GM19395 (cell line): ENCODE measurements at regions not wholly inside any gene's neighbourhood (a gene's known extent, or its start where the extent isn't known, plus 50 kb on each side); places are given as distances from the start of the nearest gene placed in this dataset.

Experiments used
- ATAC-seq: cut with Tn5 transposase; IDR thresholded peaks from one replicate; pipeline ENCODE4 v1.9.1; 2021; ENCODE audit warnings: mild to moderate bottlenecking, moderate library complexity; ENCODE audit not compliant: unreplicated experiment

DNA sequence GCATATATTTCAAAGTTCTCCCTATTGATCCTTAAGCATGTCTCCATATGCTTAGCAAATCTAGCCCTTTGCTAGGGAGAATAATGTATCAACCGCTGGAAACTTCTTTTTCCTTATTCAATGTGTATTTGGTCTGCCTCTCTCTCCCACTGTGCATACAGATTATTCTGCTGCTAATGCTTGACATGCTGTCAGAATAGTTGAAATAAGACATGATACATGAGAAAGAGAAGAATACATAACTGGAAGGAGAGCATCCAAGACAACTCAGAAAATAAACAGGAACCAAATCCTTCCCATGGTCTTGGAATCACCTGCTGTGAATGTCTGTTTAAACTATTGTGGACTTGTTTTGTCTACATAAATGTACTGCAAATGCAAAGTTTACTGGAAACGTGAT is 1103.0 kb downstream of the EFNB2 start:
- no peak for ATAC-seq

DNA sequence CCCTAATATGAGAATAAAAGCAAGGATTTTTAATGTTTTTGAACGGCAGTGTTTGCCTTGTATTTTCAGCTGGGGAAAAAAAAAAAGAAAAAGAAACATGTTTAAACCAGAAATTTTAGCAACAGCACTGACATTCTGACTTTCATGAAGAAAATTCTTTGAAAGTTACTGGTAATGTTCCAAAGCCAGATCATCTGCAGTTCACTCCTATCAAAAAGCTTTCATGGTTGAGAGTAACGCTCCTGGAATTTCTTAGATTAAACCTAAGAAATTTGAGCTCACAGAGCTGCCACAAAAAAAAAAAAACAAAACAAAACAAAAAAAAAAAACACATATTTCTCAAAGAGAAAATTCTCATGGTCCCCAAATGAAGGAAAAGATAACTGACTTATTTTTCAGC is 1106.7 kb downstream of the EFNB2 start:
- no peak for ATAC-seq

DNA sequence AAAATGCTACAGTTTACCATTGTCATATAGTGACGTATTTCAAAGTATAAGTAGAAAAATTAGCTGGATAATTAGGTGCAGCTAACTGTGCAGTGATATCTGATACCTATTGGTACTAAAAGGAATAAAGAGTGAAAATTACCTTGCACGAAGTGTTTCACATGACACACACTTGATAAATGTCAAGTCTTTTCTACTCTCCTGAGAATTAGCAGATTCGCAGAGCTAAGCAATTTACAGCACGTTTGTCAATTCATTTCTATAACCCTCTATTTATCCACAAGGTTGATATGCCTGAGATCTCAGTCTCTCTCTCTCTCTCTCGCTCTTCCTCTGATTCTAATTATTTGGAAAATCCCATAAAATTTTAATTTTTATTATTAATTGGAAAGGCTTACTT is 1109.0 kb downstream of the EFNB2 start:
- ATAC-seq: no peak

DNA sequence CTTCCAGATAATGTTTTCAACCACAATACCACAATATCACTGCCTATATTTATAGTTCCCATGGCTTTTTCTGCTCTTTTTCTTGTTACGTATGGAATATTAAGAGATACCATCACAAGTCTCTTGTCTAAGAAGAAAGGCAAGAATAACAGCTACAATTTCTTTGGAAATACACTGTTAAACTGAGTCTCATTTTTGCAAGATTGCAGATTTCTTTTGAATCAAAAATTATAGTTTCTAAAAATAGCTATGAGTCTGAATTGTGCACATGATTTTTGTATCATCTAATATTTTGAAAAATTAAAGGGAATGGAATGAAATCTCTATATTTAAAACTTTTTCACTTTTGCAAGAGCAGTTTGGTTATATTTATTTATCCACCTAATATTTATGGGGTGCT is 1120.8 kb downstream of the EFNB2 start:
- no peak for ATAC-seq

DNA sequence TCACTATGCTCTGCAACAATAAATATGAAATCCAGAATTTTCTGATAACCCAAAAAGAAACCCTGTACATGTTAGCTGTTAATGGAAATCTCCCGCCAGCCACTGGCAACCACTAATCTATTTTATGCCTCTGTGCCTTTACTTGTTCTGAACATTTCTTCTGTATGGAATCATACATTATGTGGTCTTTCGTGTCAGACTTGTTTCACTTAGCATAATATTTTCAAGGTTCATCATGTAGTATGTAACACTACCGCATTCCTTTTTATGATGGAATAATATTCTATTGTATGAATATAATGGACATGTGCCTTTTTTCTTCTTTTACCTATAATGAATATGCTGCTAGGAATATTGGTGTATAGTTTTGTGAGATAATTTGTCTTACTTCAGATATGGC is 1123.3 kb downstream of the EFNB2 start:
- ATAC-seq: no peak

DNA sequence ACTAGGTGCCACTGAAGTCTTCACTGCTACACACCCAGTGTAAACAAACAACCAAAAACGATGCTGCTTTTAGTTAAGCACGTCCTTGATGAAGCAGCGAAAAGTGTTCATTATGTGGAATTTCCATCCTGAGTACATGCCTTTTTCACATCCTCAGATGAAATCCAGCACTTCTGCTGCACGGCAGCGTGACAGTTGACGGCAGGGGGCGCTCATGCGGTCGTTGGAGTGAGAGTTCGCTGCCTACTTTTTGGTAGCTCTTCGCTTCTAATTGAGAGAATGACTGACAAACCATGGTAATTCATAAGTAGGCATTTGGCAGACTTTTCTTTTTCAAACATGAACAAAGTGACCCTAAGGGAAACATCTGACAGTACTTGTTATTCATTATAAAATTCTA is 1124.9 kb downstream of the EFNB2 start:
- no peak for ATAC-seq

DNA sequence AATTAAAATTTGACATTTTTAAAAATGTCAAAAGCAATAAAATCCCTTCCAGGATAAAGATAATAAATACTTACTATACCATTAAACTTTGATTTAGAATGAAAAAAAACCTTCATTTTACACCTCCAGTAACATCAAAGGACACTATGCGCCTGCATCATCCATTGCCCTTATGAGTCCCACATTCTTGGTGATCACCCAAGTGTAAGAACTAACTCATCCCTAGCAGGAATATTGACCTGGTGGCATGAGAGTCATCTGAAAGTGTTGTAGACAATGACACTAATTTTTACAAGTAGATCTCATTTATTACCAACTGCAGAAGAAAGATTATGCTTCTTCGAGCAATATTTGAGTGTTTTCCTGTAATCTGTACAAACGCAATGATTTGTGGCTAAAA is 1128.9 kb downstream of the EFNB2 start:
- ATAC-seq: no peak

DNA sequence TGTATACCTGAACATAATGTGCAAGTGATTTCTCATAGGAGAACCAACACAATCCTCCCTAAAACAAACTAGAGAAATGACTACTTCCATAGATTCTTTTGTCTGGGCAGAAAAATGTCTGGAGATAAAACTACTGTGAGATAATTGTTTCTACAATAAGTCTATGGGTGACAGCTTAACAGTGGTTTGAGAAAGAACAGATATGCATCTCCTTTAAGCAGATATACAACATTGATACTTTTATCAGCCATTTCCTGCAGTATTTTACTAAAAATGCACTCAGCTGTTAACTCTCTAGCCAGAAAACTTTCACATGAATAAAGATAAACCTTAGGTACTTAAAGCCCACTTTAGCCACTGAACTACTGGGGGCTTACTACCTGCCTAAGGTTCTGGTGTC is 1132.4 kb downstream of the EFNB2 start:
- ATAC-seq: no peak

DNA sequence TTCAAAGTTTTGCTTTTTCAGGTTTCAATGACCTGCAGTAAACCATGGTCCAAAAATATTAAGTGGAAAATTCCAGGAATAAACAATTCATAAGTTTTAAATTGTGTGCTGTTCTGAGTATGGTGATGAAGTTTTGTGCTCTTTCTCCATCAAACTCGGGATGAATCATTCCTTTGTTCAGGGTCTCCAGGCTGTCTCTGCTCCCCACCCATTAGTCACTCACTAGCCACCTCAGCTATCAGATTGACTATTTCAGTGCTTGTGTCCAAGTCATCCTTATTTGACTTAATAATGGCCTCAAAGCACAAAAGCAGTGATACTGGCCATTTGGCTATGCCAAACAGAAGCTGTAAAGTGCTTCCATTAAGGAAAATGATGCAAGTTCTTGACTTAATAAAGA is 1140.4 kb downstream of the EFNB2 start:
- no peak for ATAC-seq

DNA sequence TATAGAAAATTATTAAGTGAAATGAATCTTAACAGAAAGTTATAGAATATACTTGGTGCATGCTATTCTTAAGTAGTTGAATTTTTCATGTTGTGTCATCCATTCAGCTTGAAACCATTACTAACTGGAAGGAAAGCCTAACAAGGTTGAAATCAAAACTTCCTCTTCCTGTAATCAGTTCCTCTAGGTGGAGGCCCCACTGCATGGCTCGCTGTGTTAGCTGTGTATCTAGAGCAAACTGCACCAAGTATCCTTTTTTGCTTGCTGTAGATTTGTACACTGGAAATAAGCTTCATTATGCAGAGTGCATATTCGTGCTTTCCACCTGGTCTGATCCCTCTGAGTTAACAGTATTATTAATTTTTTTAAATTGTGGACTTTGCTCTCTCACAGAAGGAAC is 1146.1 kb downstream of the EFNB2 start:
- no peak for ATAC-seq

DNA sequence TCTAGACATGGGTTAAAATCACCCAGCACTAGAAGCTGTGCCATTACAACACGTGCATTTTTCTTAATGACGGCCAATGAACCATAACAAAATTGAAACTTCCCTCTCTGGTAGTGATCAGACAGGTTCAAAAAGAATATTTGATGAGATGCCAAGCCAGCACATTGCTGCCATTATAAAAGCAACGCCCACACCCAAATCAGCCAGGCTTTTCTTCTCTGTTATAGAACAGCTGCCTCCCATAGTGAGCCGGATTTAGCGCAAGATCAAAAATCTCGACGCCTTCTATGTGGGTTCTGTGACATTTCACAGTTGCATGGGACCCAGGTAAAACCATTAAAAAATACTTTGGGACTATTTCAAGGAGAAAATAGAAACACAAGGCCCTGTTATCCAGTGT is 1158.0 kb downstream of the EFNB2 start:
- ATAC-seq: no peak

DNA sequence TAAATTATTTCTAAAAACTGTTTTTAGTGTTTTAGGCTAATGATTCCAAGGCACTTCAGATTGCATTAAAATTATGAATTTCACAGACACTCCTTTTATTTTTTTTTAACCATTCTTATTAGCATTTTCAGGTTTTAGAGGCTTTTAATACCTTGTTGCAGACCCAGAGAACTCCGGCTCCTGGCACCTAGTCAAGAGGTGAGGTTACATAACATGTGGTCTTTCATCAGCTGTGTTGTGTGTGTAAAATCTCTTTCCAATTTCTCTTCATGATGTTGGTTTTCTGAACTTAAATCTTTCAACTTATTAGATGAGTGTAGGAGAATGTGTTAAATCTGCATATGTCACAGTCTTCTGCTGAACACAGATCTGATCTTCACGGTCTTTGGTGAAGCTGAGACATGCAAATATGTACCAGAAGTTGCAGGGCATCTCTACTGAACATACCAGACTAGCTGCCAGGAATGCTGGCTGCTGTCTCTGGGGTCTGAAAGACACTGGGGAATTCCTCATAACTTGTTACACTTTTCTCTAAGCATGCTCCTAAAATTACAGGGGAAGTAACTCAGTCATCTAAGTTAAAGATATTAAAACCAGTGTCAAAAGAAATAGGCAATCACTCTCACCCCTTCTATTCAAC is 1165.3 kb downstream of the EFNB2 start:
- no peak for ATAC-seq

DNA sequence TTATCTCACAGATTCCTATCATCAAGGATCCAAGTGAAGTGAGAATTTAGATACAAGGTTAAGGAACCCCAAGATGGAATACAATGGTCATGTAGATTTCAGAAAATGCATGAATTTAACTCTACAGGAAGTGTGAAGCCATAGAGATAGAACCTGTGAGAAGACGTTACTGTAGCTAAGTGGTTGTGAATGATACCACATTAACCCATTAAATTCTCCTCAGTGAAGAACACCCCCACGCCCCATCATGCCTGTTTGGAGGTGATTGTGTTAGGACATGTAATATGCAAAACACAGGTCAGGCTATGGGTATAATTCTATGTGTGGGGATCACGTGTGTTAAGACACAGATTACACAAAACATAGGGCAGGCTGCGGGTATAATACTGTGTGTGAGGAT is 1166.7 kb downstream of the EFNB2 start:
- no peak for ATAC-seq

DNA sequence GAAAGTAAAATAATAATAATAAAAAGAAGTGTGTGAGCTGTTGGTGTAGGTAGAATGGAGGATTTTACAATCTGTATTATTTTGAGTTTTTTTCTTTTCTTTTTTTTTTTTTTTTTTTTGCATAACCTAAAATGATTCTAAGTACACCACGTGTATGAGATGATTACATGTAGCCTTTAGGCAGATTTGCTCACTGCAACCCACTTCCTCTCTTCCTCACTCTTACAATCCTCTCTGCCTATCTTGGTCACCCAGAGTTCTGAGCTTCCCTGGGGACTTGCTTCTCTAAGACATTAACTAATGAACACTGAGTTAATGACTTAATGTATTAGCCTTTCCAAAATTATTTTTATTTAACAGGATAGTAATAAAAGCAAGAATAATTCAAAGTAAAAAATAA is 1169.6 kb downstream of the EFNB2 start:
- no peak for ATAC-seq

DNA sequence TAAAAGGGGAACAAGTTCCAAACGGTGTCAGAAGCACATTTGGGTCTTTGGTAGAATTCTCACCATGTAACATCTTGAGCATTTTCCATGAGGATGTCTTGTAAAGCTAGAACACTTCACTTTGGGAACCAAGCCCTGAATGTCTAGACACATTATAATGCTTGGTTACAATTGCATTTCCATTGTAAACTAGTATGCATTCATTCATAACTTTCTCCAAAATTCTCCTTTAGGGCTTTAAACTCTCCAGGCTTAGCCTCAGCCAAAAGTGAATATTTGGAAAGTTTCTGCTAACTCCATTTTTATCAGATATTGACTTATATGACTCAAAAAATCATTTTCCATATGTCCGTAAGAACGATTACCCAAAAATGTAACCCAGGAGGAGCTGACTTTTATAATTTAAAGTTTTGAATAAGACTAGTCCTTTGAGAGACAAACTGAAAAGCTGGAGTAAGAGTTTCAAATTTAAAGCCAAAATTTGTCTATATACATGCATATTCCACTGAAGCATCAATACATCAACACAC is 1170.4 kb downstream of the EFNB2 start:
- ATAC-seq: no peak

DNA sequence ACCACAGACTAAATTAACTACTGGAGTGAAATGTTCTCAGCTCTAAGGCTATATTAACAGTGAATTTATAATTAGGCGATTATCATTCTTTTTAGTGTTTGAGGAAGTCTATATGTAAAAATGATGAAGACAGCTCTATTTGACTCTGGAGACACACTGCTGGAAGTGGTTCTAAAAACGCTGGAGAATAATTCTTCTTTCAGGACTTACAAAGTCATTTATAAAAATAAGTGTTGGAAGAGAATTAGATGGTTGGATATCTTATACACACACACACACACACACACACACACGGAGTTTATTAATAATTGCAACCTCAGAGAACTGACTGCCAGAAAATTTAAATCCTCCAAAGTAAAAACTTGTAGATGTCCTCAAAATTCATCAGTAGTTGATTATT is 1171.3 kb downstream of the EFNB2 start:
- ATAC-seq: no peak

DNA sequence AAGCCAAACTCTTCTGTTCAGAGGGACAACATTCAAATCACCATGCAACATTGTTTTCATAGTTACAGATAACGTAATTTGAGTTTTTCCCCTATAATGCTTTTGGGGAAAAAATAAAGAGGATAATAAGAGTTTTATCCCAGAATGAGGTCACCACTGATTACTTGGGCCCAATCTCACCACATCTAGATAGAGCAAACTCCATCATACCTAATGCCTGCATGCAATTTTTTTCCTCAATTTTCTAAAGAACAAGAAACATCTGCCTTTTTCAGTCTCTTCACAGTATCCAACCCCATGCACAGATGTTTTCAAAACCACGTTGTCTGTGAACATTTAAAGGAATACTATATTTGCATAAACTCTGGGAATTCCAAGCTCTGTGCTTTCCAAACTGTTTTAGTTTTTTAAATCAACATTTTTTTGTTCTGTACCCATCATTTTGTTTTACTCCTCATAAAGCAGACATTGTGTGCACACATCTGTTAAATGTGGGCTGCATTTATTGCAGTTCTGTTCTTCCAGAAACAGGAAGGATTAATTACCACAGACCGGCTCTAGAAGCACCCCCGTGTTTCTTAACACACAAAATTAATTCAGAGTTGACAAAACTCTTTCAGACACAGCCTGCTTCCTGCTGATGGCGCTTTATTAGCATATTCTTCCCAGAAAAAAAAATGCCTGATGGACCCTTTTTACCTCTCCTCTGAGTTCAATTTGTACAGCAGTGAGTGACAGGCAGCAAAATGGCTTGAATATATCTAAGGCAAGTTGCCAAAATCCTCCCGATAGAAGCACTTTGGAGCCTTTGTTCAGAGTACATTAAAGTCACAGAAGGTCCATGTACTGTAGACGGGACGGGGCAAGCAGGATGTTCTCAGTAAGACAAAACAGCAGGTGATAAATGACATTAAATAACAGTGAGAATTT is 1171.9 kb downstream of the EFNB2 start:
- no peak for ATAC-seq

DNA sequence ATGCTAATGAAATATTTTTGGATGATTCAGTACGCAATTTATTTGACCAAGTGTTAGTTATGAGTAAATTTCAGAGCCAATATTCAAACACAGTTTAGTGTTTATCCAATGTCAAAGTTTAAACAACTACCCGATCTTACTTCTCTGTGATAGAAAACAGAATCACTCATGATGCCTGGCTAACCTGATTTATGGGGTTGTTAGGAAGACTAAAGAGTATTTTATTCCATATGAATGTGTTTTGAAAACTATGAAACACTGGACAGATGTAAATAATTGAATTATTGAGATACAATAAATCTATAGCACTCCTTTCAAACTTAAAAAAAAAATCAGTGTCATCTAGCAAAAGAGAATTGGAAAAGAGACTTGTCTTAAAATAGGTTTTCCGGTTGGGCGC is 1181.8 kb downstream of the EFNB2 start:
- ATAC-seq: no peak

DNA sequence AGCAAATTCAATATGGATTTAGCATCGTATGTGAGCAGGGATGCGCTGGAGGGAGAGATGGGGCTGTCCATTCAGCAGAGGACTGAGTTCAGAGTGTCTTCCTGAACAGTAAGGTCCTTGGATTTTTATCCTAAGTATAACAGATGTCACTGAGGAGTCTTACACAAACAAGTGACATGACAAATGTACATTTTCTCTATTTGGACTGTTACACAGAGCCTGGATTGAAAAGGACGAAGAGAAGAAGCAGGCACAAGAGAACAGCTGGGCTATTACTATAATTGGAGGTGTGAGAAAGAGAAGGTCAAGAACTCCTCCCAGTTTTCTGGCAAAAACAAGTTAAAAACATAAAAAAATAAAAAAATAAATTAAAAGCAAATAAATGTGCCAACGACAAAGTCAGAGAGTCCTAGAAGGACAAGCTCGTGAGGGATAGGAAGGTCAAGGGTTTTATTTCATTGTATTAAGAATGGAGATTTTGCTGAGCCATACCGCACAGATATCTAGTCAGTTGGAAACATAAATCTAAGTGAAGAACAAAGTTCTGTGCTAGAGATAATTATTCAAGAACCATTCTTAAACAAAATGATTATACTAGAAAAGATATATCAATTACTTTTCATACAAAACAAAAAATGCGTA is 1186.3 kb downstream of the EFNB2 start:
- no peak for ATAC-seq

DNA sequence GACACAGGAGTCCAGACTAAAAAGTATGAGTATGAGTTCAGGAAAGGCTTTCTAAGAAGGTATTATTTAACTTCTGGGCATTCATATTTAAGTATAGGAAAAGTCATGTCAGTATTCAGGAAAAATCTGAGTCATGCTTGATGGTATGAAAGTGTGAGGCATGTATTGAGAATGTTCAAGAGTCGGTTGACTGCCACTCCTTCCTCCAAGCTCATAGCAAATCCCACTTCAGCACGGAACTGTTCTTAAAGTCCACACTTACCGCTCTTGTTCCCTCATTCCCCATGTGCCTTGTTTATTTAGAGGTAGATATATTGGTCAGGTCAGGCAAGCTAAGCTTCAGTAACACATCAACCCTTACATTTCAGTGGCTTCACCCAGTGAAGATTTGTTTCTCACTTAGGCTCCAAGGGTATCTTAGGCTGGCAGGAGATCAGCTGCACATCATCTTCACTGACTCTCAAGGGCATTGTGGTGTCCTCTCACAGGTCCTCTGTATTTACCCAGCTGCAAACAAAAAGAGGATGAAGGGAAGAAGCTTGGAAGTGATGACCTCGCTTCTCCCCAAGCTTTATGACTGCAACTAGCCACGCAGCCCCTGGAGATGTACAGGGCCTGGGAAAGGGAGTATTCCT is 1189.2 kb downstream of the EFNB2 start:
- no peak for ATAC-seq

DNA sequence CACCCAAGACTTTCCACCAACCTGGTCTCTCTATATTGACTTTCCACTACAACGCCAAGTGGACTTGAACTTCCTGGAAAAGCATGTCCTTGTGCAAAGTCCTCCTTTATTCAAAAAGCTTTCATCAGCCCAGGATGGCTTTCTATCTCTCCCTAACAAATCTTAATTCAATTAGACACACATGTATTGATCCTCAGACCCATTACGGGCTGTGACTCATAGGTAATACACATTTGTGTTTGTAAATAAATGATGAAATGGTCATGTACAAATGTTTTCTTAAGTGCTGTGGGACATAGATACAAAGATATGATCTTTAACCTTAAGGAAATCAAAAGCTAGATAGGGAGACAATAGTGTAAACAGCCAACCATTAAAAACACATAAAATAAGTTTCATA is 1189.7 kb downstream of the EFNB2 start:
- no peak for ATAC-seq
